ENCODE measurements at regions not wholly inside any gene's neighbourhood (a gene's known extent, or its start where the extent isn't known, plus 50 kb on each side); places are given as distances from the start of the nearest gene placed in this dataset.

GRCh38 chr3:132983143-132983770, 54.9 kb upstream of the TMEM108 start:
- no peak for TF ChIP-seq CTCF (IDR thresholded peaks at IDR 0.05 in 2 of 3, conservative IDR thresholded peaks at IDR 0.05 in 1 of 3; ENCODE audit: borderline replicate concordance in 1 of 3, insufficient read depth in 1 of 3, low read depth in 2 of 3, low read length in 2 of 3)
- TF ChIP-seq YY1 (IDR thresholded peaks at IDR 0.05; ENCODE audit: extremely low read depth, insufficient replicate concordance, low read depth, low read length), result no peak
- no peak for TF ChIP-seq EZH2phosphoT487 (IDR thresholded peaks at IDR 0.05; ENCODE audit: borderline replicate concordance)

Data from HCT116 (cell line).